Osteoblast (primary cell): ENCODE measurements at regions not wholly inside any gene's neighbourhood (a gene's known extent, or its start where the extent isn't known, plus 50 kb on each side); places are given as distances from the start of the nearest gene placed in this dataset.

Source experiments
- DNase-seq: peaks from one replicate; pipeline ENCODE4 v3.0.0; 2011; ENCODE audit warnings: low spot score, mixed read lengths; ENCODE audit not compliant: insufficient read length; ENCODE audit errors: missing footprints
- H2AFZ ChIP-seq: 2 replicates; pipeline ENCODE4 v1.6.0; 2011; ENCODE audit warnings: mild to moderate bottlenecking, low read length
- H3K27ac ChIP-seq: 2 replicates; pipeline ENCODE4 v1.5.1; 2011; ENCODE audit warnings: mild to moderate bottlenecking, low read depth, low read length, moderate library complexity
- H3K27me3 ChIP-seq: 2 replicates; pipeline ENCODE4 v1.6.0; 2012; ENCODE audit warnings: mild to moderate bottlenecking, control low read depth, inconsistent platforms, low read length, moderate library complexity; ENCODE audit not compliant: insufficient read depth
- H3K36me3 ChIP-seq: 2 replicates; pipeline ENCODE4 v1.5.1; 2011; ENCODE audit warnings: mild to moderate bottlenecking, low read length, control low read depth, moderate library complexity; ENCODE audit not compliant: insufficient read depth
- H3K4me1 ChIP-seq: 2 replicates; pipeline ENCODE4 v1.5.1; 2011; ENCODE audit warnings: mild to moderate bottlenecking, low read length, control low read depth, moderate library complexity; ENCODE audit not compliant: insufficient read depth
- H3K4me2 ChIP-seq: 2 replicates; pipeline ENCODE4 v1.6.0; 2011; ENCODE audit warnings: mild to moderate bottlenecking, low read length; ENCODE audit not compliant: insufficient read depth
- H3K4me3 ChIP-seq: fragments of 200-600 bp; sonication (generic); 3 replicates; pipeline ENCODE4 v1.5.1; 2012; ENCODE audit warnings: mild to moderate bottlenecking, low read length, inconsistent platforms; ENCODE audit not compliant: insufficient read depth
- H3K79me2 ChIP-seq: 2 replicates; pipeline ENCODE4 v1.6.0; 2012; ENCODE audit warnings: mild to moderate bottlenecking, low read length, control low read depth, inconsistent platforms; ENCODE audit not compliant: insufficient read depth
- H3K9me3 ChIP-seq: 2 replicates; pipeline ENCODE4 v1.5.1; 2011; ENCODE audit warnings: low read depth, low read length, control low read depth
- H4K20me1 ChIP-seq: 2 replicates; pipeline ENCODE4 v1.6.0; 2012; ENCODE audit warnings: mild to moderate bottlenecking, low read length, control low read depth; ENCODE audit not compliant: insufficient read depth
- TF ChIP-seq, protein P1 (sequence below): IDR thresholded peaks from 2 replicates; pipeline ENCODE4 v1.5.1; 2011; ENCODE audit warnings: mild to moderate bottlenecking, low read depth, low read length, moderate library complexity; ENCODE audit errors: extremely low read depth

DNA sequence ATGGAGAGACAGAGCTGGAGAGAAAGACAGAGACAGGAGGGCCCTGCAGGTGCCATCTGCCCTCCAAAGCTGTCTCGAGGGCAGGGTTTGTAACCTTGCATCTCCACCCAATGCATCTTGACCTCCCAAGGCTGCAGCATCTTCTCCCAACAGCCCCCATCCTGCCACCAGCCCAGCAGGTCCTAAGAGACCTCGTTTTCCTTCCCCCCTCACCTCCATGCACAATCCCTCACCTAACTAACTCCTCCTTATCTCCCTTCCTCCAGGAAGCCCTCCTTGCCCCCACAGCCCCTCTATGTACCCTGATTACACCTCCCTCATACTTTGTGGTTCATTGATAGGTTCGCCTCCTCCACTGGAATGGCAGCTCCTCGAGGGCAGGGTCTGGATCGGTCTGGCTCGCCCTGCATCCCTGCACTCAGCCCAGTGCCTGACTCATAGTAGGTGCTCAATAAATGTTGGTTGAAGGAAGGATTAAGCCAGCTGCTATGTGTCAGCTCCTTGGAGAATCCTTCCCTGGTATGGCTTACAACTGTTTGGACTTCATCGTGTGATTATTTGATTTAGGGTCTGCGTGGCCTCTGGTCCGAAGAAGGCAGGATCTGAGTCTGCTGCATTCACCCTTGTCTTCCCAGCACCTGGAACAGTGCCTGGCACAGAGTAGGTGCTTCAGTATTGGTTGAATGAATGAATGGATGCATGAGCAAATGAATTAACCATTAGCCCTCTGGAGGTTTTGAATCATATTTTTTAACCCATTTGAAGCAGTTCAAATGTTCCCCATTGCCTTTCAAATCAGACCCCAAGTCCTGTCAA is 105.6 kb upstream of the PTPN1 start:
- TF ChIP-seq, protein P1, sequence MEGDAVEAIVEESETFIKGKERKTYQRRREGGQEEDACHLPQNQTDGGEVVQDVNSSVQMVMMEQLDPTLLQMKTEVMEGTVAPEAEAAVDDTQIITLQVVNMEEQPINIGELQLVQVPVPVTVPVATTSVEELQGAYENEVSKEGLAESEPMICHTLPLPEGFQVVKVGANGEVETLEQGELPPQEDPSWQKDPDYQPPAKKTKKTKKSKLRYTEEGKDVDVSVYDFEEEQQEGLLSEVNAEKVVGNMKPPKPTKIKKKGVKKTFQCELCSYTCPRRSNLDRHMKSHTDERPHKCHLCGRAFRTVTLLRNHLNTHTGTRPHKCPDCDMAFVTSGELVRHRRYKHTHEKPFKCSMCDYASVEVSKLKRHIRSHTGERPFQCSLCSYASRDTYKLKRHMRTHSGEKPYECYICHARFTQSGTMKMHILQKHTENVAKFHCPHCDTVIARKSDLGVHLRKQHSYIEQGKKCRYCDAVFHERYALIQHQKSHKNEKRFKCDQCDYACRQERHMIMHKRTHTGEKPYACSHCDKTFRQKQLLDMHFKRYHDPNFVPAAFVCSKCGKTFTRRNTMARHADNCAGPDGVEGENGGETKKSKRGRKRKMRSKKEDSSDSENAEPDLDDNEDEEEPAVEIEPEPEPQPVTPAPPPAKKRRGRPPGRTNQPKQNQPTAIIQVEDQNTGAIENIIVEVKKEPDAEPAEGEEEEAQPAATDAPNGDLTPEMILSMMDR, result no peak
- Histone ChIP-seq H2AFZ (no peak overlapping the region), H4K20me1 (no peaks in the 10 kb centered on the region), H3K4me2 (no peak overlapping the region), H3K4me1 (peaks cover 6% of the 10 kb centered on the region), H3K36me3 (no peaks in the 10 kb centered on the region), H3K4me3 (no peak overlapping the region), H3K9me3 (no peaks in the 10 kb centered on the region), H3K27me3 (peaks cover 7% of the 10 kb centered on the region), H3K79me2 (no peaks in the 10 kb centered on the region), H3K27ac (no peak overlapping the region)
- no peak for DNase-seq

- DNase-seq, result no peak
- H3K9me3 ChIP-seq, result peaks cover under 1% of the 10 kb centered on the region
- H3K27me3 ChIP-seq, result peaks cover 7% of the 10 kb centered on the region
- no peak overlapping the region for H3K4me3 ChIP-seq
- no peak overlapping the region for H3K27ac ChIP-seq
- TF ChIP-seq, protein P1, result no peak
- no peaks in the 10 kb centered on the region for H4K20me1 ChIP-seq
- H3K4me1 ChIP-seq, result no peaks in the 10 kb centered on the region
- no peak overlapping the region for H2AFZ ChIP-seq
- no peaks in the 10 kb centered on the region for H3K36me3 ChIP-seq
- H3K4me2 ChIP-seq, result no peak overlapping the region
- no peaks in the 10 kb centered on the region for H3K79me2 ChIP-seq
Measured at GRCh38 chr20:50405235-50405914, 104.8 kb upstream of the PTPN1 start.

GRCh38 chr20:50405915-50406609 is 104.1 kb upstream of the PTPN1 start:
- Histone ChIP-seq H3K27ac (no peak overlapping the region), H2AFZ (no peak overlapping the region), H3K4me2 (no peak overlapping the region), H4K20me1 (no peaks in the 10 kb centered on the region), H3K9me3 (peaks cover 2% of the 10 kb centered on the region), H3K4me3 (no peak overlapping the region), H3K79me2 (no peaks in the 10 kb centered on the region), H3K27me3 (peaks cover 7% of the 10 kb centered on the region), H3K4me1 (no peaks in the 10 kb centered on the region), H3K36me3 (no peaks in the 10 kb centered on the region)
- TF ChIP-seq, protein P1, result no peak
- no peak for DNase-seq
